KG1 (cell line): ENCODE measurements at regions not wholly inside any gene's neighbourhood (a gene's known extent, or its start where the extent isn't known, plus 50 kb on each side); places are given as distances from the start of the nearest gene placed in this dataset.
"Not testable (repeated sequence)": the region's sequence is repeated elsewhere in the genome, so short reads cannot be mapped to it uniquely, and the experiment has no call there.

Source experiments
- DNase-seq: peaks from one replicate; lab custom pipeline; 2025; lab: John Stamatoyannopoulos, UW

DNA sequence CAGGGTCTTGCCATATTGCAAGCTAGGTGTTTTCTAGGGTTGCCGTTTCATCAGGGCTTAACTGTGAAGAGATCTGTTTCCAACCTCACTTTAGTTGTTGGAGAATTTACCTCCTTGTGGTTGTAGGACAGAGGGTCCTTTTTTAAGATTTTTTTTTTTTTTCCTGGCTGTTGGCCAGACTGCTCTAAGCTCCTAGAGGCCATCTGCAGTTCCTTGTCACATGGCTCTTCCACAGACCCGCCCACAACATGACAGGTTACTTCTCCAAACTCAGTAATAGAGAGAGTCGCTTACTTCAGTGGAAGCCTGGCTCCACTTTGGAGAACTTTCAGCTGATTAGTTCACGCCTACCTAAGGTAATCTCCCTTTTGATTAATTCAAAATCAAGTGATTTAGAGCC is 543.7 kb downstream of the DMRTA1 start:
- no peak for DNase-seq

DNA sequence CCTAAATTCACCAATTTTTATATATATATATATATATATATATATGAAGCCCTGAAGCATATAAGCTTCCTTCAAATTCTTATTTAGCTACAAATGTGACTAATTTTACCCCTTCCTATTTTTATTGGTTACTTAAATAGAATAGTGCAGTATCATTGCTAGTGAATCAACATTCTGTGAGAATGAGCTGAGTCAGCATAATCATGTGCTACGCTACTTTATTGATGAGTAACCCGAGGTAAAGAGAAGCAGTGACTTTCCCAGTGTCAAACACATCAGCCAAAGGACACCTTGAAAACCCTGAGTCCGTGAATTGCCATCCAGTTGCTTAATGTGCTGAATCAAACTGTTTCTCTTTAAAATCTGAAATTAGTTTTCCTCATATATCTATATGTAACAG is 546.2 kb downstream of the DMRTA1 start:
- DNase-seq = no peak

DNA sequence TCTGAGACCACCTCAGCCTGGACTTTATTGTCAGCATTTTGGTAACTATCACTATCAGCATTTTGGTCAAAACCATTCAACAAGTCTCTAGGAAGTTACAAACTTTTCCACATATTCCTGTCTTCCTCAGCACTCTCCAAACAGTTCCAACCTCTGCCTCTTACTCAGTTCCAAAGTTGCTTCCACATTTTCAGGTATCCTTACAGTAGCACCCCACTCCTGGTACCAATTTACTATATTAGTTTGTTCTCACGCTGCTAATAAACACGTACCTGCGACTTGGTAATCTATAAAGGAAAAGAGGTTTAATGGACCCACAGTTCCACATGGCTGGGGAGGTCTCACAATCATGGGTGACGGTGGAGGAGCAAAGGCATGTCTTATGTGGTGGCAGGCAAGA is 551.3 kb downstream of the DMRTA1 start:
- DNase-seq = no peak

DNA sequence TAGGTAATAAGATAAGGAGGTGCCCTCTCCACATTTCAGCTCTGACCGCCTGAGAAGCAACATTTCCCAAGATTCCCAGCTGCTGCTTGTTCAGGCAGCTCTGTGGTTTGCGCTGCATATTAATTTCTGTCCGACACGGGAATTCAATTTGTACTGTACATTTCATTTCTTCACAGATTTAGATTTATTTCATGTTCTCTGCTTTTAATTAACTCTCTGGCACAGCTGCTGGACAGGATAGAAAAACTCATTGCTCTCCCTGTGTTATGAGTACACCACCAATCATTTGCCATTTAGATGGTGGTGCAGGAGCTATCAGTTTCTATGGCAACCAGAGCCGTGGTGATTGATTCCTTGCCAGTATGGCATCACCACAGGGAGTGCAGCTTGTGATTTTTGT is 558.5 kb downstream of the DMRTA1 start:
- no peak for DNase-seq

DNA sequence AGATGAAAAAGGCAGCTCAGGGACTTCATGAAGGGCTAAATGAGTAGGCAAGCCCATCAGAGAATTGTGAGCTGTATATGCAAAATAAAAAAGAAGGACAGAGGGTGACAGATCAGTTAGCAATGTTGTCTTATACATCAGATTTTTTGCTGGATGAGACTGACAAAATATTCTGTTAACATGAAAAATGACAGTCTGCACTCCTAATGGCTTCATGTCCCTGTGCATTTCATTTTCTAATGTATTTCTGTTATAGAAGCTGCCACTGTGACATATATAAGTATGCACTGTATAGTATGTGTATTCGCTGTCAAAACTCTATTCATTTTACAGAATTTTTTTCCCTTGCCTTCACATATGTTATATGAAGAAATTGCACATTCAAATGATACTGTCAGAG is 559.5 kb downstream of the DMRTA1 start:
- DNase-seq = no peak

DNA sequence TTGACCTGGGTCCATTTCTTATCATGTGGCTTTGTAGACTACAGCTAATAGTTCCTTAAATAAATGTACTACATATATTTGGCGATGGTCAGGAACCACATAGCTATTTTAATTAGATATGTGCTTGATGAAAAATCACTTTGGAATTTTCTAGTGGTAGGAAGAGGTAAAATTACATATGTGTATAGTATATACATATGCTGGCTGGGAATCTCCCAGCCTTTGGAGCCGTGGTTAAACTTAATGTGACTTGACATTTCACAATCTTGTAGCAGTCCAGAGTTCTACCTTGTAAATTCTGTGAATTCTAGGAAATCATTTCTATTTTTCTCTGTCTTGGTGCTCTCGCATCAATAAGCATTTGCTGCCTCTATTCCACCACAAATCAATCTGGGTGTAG is 565.0 kb downstream of the DMRTA1 start:
- DNase-seq = no peak

DNA sequence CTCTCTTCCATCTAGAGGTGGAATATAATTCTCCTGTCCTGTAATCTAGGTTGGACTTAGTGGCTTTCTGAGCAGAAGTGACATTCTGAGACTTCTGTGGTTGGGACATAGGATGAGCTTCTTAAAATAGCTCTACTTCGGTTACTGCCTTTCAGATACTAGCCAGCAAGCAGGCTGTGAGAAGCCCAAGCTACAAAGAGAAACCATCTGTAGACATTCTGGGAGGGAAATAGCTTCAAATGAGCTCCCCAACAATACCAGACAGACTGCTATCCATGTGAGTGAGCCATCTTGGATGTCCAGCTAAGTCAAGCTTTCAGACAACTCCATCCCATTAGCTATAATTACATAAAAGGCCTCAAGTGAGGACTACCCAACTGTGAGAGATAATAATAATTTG is 568.9 kb downstream of the DMRTA1 start:
- DNase-seq = no peak

DNA sequence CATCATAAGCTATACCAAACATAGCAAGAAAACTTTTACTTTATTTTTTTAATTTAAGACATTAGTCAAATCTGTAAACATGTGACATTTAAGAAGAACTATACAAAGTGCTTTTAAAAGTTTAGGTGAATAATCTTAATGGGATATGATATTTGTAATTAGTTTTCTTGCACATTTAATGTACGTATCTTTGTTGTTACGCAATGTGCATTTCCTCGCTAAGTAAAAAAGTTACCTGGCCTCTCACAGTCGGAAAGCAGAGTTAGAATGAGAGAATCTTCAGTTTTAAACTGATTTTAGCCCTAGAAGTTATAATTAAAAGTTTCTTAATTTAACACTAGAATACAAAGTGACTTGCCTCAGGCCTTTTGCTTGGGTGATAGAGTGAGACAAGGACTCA is 589.8 kb downstream of the DMRTA1 start:
- DNase-seq = no peak

DNA sequence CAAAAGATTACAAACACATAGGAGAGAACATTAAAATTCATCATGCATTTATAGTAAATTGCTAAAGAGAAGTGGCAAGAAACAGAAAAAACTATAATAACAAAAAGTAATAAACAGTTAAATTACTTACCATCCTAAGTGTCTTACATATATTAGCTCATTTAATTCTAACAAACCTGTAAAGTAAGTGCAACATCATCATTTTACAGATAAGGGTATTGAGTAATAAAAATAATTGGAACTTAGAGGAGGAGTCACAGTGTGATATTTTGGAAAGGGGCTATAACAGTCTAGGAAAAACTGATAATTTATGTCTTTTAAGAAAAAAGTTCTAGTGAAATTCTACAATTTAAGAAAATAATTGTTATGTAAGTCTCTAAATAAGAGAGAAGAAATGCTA is 592.8 kb downstream of the DMRTA1 start:
- no peak for DNase-seq

DNA sequence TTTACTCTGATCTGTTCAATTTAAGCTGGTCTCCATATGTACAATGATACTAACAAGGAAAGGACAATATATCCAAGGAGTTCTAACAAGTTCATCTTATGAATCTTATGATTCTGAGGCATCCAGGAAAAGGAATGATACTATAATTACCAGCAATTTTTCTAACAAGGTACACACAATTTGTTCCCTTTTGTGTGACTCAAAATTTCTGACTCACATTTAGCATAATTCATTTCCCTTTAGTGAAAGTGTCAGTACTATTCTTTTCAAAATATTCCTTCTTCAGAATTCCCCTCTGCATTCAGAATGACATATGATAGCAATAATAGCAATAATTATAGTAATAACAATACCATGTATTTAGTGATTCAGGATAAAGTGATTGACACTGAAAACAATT is 594.8 kb downstream of the DMRTA1 start:
- no peak for DNase-seq

DNA sequence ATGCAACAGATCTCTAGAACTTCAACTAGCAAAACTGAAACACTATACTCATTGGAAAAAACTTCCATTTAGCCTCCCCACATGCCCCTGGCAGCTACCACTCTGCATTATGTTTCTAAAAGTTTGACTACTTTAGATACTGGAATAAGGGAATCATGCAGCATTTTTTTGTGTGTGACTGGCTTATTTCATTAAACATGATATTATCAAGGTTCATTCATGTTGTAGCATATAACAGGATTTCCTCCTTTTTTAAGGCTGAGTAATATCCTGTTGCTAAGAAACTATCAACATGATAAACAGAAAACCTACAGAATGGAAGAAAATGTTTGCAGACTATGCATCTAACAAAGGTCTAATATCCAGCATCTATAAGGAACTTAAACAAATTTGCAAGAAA is 597.9 kb downstream of the DMRTA1 start:
- no peak for DNase-seq

DNA sequence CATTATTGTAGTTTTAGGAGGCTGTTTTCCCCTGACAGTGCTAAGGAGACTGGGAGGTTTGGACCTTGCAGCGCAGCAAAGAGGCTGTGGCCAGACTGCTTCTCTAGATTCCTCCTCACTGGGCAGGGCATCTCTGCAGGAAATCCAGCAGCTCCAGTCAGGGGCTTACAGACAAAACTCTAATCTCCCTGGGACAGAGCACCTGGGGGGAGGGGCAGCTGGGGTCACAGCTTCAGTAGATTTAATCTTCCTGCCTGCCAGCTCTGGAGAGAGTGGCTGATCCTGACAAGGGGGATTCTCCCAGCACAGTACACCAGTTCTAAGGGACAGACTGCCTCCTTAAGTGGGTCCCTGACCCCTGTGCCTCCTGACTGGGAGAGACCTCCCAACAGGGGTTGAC is 599.4 kb downstream of the DMRTA1 start:
- not testable (repeated sequence) for DNase-seq

DNA sequence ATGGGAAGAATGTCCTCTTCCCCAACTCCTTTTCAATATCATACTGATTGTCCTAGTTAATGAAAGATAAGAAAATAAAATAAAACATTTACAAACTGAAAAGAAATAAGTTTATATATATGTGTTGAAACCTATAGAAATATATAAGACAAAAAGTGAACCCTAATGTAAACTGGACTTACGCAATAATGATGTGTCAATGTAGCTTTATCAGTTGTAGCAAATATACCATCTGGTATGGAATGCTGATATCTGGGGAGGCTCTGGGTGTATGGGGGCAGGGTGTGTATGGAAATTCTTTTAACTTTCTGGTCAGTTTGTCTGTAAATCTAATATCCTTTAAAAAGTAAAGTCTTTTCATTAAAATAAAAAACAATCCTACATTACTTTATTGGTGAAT is 603.9 kb downstream of the DMRTA1 start:
- DNase-seq = no peak

DNA sequence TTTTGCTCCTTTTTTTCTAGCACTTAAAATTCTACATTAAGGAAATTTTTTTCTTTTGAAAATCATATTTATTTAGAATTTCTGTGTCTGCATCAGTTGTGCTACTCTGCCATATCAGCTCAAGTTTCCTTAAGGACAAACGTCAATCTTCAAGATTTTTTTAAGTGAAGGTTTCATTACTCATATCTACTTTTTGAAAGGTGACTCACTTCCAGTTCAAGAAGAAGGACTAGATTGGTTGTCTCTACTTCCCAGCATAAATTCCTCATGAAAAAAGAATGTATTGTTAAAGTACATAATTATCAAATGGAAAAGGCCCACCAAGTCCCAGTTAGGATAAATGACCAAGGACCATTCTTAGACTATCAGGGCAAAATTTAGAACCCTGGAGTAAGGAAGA is 626.5 kb downstream of the DMRTA1 start:
- DNase-seq = no peak

DNA sequence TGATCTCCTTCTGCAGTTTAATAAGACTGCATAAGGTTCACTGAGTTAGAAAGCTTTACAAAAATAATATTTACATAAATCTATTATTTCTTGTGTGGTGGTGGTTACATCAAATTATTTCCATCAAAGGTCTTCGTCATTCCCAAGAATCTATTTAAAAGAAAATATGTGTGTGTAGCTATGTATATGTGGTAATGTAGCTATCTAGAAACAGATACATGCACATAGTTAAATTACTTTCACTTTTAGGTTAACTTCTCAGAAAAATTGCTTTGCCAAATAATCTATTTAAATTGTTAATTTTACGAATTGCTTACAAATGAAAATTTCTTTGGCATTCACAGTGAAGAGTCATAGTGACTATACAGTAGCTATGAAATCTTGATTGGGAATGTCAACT is 633.2 kb downstream of the DMRTA1 start:
- DNase-seq = no peak

DNA sequence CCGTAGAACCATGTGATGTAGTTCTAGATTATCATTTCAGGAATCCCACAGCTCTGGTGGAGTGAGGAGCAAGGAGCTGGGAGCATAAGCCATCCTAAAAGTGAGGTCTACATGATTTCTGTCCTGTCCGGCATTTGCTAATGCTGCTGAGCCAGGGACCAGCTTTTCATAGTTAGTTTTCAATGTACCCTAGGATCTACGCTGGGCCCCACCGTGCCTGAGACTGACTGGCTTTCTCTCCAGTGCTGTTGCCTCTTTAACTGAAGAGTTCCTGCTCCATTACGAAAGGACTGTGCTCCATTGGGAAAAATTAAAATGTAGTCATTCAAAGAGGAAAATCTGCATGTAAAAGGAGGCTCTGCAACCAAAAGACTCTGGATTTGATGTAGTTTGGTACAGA is 634.8 kb downstream of the DMRTA1 start:
- no peak for DNase-seq

DNA sequence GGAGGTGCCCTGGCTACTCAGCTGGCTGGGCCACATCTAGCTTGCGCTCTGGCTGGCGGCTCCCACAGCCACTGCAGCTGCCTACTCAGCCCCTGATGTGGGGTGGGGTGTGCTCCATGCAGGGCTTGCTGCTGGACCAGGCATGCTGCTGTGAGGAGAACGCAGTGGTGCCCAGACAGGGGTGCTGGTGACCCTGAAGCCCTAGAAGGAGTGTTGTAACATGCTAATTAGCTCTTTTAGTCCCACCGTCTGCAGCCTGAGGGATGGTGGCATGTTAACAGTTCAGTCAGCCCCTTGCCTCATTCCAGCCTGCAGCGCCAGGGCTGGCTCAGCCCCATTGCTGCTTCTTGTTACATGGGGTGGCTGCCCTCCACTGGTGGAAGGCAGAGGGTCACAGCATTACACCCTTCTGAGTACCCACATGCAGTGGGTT is 642.3 kb downstream of the DMRTA1 start:
- DNase-seq = no peak

DNA sequence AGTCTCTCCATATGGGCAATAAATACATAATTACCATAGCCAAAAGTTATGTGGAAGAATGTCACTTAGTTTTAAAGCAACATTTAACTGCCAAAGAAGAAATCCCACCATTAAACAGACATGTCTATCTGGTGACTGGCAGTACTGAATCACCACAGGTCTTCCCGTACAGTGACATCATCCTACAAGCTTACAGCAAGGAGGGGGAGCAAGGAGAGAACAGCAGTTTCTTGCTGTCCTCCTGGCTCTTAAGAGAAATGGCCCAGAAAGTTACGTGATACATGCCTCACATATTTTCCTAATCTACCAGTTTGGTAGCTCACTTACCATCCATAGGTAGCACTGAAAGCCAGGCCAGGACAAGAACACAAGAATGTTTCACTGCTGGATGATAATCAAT is 671.0 kb downstream of the DMRTA1 start:
- DNase-seq = no peak

DNA sequence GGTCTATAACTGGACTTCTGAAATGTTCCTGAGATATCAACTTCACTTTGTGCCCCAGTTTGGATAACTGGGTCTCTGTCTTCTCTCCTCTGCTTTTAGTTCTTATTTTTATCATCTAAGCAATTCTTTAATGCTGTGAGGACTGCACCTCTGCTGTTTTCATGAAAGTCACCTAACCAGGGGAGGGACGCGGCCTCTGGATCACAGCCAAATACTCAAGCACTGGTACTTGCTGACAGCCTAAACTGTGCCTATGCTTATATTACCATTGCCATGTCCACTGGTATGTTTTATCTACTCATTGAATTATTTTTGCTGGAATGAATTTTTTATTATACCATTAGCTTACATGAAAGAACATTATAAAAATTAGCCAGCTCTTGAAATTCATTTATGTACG is 674.0 kb downstream of the DMRTA1 start:
- no peak for DNase-seq

DNA sequence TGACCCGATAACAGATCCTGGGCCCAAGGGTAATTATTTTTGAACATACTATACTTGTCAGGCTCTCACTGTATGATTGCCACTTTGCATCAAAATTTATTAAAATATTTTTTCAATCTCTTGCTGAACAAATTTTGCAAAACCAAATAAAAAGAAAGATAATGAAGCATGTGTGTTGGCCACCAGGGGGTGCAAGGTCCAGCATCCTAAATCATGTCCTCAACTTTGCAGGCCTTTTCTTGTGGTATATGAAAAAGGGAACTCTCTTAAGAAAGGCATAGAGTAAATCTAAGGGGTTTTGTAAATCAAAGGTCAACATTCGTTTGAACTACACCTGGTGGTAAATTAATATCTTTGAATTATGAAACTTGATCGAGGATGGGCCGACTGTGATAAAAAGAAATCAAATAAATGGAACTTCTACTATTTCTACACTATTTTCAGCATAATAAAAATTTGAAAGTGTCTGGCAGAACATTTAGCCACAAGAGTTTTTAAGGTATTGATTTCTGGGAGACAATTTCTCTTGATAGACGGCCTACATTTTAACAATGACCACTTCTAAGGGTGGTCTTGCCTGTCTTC is 676.5 kb downstream of the DMRTA1 start:
- DNase-seq = peak; percentile 32

DNA sequence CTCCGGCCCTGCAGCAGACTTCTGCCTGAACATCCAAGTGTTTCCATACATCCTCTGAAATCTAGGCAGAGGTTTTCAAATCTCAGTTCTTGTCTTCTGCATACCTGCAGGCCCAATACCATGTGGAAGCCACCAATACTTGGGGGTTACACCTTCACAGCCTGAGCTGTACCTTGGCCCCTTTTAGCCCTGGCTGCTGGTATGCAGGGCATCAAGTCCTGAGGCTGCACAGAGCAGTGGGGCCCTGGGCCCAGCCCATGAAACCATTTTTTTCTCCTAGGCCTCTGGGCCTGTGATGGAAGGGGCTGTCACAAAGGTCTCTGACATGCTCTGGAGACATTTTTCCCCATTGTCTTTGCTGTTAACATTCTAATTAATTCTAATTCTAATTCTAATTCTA is 680.6 kb downstream of the ELAVL2 start:
- DNase-seq = no peak

DNA sequence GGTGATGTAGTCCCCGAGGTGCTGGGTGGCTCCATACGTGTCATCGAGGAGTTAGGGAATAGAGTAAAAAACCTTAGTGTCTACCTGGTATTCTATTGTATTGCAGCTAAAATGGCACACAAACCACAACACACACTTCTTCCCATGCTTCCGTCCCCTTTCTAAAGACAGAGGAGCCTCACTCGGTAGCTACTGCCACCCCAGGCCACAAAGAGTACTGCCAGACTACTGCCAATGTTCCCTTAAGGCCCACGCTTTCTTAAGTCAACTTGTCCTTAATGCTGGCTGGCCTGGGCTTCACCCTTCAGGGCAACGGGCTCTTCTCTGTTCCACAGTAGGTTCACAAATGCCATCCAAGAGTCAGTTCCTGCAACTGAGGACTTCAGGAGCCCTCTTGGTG is 673.0 kb downstream of the ELAVL2 start:
- DNase-seq = no peak

DNA sequence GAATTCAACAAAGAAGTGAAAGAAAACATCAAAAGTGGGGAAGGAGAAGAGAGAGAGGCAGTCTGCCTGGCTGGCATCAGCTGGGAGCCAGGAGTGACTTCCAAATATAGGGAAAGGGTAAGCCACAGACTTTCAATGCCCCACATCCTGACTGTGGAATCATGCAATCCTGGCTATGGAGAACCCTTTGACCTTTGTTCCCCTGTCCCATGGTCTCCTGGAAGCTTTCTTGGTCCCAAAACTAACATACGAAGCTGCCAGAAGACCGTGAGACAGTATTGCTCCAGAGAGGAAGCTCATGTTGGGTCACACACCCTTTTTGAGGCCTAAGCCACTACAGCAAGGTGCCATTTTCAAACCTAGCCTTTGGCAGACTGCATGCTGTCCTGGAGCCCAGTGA is 665.5 kb downstream of the ELAVL2 start:
- DNase-seq = no peak

DNA sequence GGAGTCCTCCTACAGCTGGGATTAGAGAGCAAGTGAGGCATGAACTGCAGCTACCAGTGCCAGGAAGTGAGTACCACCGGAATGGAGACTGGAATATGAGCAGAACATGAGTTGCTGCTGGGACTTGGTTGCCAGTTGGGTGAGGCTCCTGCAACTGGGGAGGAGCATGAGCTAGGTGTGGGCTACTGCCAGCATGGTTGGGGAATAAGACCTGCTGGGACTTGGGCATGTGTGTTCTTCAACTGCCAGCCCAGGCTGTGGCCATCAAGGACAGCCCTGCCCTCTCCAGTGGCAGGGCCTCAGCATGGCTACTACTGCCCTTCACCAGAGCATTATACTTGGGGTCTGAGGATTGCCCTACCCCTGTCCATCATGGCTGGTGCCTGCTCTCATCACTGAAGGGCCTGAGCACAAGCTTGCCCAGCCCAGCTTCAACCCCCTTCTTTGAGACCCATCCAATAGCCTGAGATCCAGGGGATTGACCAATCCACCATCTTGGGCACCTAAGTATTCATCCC is 665.0 kb downstream of the ELAVL2 start:
- no peak for DNase-seq

DNA sequence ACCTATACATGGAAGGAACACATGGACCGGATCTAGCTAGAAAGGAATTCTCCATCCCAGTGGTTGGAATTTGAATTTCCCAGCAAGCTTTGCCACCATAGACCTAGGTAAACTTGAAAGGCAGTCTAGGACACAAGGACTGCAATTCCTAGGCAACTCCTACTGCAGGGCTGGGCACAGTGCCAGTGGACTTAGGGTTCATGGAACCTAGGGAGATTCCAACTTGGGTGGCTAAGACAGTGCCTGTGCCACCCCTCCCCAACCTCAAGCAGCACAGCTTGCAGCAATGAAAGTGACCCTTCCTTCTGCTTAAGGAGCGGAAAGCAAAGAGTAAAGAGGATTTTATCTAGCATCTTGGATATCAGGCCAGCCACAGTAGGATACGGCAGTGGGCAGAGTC is 663.3 kb downstream of the ELAVL2 start:
- no peak for DNase-seq
